ENCODE measurements at regions not wholly inside any gene's neighbourhood (a gene's known extent, or its start where the extent isn't known, plus 50 kb on each side); places are given as distances from the start of the nearest gene placed in this dataset.

DNA sequence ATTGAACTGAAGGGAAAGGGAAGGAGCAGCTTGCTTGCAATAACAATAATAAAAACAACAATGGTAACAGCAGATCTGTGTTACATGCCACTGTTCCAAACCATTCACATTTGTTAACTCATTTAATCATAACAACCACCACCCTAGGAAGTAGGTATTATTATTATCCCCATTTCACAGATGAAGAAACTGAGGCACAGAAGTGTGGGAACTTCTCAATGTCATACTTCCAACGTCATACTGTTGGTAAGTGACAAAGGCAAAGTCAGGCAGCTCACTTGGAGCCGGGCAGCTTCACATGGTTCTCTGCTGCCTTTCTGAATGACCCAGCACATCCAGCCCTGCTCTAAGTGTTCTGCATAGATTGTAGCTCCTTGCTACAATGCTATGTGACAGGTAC, 72.6 kb downstream of the FOXD1 start:
- ATAC-seq (no peak), DNase-seq (no peak), FAIRE-seq (no peak)
- Histone ChIP-seq H3K4me1 (no peaks in the 10 kb centered on the region), H3K9me3 (no peaks in the 10 kb centered on the region), H3K27me3 (peaks cover 0 to 9% (median under 1%) of the 10 kb centered on the region in 4 donors), H3K27ac (no peak overlapping the region), H3K4me3 (no peak overlapping the region), H3K36me3 (no peaks in the 10 kb centered on the region)
- WGBS, 2 donors, result 55 to 76% methylated on average over 2 of the region's 2 CpGs
- TF ChIP-seq, protein P1, sequence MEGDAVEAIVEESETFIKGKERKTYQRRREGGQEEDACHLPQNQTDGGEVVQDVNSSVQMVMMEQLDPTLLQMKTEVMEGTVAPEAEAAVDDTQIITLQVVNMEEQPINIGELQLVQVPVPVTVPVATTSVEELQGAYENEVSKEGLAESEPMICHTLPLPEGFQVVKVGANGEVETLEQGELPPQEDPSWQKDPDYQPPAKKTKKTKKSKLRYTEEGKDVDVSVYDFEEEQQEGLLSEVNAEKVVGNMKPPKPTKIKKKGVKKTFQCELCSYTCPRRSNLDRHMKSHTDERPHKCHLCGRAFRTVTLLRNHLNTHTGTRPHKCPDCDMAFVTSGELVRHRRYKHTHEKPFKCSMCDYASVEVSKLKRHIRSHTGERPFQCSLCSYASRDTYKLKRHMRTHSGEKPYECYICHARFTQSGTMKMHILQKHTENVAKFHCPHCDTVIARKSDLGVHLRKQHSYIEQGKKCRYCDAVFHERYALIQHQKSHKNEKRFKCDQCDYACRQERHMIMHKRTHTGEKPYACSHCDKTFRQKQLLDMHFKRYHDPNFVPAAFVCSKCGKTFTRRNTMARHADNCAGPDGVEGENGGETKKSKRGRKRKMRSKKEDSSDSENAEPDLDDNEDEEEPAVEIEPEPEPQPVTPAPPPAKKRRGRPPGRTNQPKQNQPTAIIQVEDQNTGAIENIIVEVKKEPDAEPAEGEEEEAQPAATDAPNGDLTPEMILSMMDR (IDR thresholded peaks at IDR 0.05), result no peak
- intact Hi-C loops (cut with DNase I), result no loop called here

DNA sequence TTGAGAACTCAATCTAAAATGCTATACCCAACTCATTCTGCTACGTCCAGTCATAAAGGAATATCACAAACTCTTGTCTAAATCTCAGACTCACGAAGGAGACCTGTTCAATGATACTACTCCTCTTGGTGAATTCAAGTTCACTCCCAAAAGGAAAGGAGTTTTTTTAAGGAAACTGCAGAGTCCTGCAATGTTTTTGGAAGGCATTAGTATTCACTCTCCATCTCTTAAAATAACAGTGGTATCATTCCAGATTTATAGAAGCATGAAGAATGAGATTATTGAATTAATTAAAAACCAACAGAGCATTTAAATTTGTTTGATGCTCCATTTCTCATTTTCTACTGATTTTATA, 73.4 kb downstream of the FOXD1 start:
- WGBS, 2 donors, result 80 to 88% methylated on average over 2 of the region's 2 CpGs
- Histone ChIP-seq H3K27me3 (peaks cover 0 to 3% (median 0%) of the 10 kb centered on the region in 4 donors), H3K36me3 (no peaks in the 10 kb centered on the region)

DNA sequence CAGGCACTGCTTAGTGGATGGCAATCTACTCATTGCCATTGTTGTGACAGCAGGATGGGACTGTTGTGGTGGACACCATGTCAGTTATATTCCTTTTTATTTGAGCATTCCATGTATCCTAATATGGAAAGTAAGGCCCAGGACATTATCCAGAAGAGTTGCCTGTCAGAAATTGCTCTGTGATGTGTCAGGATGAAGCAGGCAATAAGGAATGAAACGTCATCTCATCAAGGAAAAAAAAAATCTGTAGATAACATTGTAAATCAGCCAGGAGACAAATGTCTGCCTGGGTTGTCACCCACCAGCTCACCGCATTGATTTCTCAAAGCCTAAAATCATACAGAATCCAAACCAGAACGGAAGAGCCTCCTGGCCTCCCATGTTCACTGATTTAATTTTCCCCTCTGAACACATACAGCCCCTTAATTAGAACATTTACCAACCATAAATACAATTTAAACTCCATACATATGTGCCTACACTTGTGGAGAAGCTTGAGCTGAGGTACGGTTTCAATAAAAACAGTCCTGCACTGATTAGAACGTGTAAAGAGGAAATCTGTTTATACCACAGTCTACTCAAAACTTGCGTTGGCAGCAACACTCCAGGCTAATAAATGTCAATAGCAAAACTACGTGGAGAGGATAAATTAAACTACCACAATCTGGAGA, 73.9 kb downstream of the FOXD1 start:
- Histone ChIP-seq H3K36me3 (no peaks in the 10 kb centered on the region), H3K9me3 (no peaks in the 10 kb centered on the region), H3K4me1 (no peaks in the 10 kb centered on the region), H3K27ac (no peak overlapping the region), H3K27me3 (no peaks in the 10 kb centered on the region), H3K4me3 (no peak overlapping the region)
- TF ChIP-seq, protein P1 (IDR thresholded peaks at IDR 0.05), result no peak
- FAIRE-seq, result no peak
- no peak for ATAC-seq
- DNase-seq, result no peak
- intact Hi-C loops (cut with DNase I), result no loop called here
- WGBS, 2 donors, result 65 to 69% methylated on average over 7 of the region's 7 CpGs

More for the DNA sequence above, 73.4 kb downstream of the FOXD1 start:
- no peaks in the 10 kb centered on the region for H3K4me1 ChIP-seq
- no peak overlapping the region for H3K4me3 ChIP-seq
- intact Hi-C loops (cut with DNase I), result no loop called here
- DNase-seq (no peak), ATAC-seq (no peak), FAIRE-seq (no peak)
- H3K27ac ChIP-seq, result no peak overlapping the region
- TF ChIP-seq, protein P1 (IDR thresholded peaks at IDR 0.05), result no peak
- H3K9me3 ChIP-seq, result no peaks in the 10 kb centered on the region

DNA sequence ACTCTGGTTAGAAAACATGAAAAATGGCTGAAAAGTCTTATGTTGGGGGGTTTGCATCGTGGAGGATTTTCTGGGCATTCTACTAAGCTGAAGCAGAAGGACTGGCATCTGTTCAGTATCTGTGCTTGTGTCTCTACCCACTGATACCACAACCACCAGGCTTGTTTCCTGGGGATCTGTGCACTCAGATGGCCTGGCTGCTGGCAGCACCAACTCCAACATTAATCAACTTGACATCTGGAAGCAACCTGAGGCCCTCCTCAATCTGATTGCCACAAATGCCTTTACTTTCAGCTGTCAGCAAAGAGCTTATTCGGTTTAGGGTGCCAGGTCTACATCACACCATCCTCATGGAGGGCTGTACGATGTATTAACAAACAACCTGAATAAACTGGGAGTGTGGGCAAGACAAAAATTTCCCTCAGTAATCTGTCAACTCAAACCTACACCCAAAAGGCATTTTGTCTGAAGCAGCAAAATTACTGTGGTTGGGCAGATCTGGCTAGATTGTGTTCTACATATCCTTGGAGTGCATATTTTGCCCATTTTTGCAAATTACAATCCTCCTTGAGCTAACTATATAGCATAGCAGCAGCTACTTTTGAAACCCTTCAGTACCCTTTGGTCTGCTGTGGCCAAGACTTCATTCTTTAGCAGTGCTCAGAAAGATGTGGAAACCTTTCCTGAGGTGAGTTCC, 74.6 kb downstream of the FOXD1 start:
- intact Hi-C loops (cut with DNase I), result no loop called here
- no peak overlapping the region for H3K4me3 ChIP-seq
- no peak for ATAC-seq
- no peak overlapping the region for H3K27ac ChIP-seq
- FAIRE-seq, result no peak
- no peaks in the 10 kb centered on the region for H3K4me1 ChIP-seq
- H3K36me3 ChIP-seq, result no peaks in the 10 kb centered on the region
- DNase-seq, result no peak
- no peaks in the 10 kb centered on the region for H3K9me3 ChIP-seq
- no peaks in the 10 kb centered on the region for H3K27me3 ChIP-seq
- 76 to 81% methylated on average over 3 of the region's 3 CpGs for WGBS, 2 donors
- TF ChIP-seq, protein P1 (IDR thresholded peaks at IDR 0.05), result no peak

Measured in pancreas (tissue), 10 donors.